AG04449 (cell line): ENCODE measurements at regions not wholly inside any gene's neighbourhood (a gene's known extent, or its start where the extent isn't known, plus 50 kb on each side); places are given as distances from the start of the nearest gene placed in this dataset.
"Not testable (repeated sequence)": the region's sequence is repeated elsewhere in the genome, so short reads cannot be mapped to it uniquely, and the experiment has no call there.

Source experiments
- CTCF ChIA-PET: fragments of 350-600 bp; formaldehyde crosslinking; extraction: SDS; loops from one replicate; lab custom pipeline; 2021; ENCODE audit warnings: antibody characterized with exemption; lab: Yijun Ruan, JAX
- POLR2A ChIA-PET: fragments of 400-600, 350-600 bp; formaldehyde crosslinking; extraction: SDS; loops from one replicate; lab custom pipeline; 2020; ENCODE audit warnings: antibody characterized with exemption, inconsistent platforms; lab: Yijun Ruan, JAX
- DNase-seq: peaks from one replicate; pipeline ENCODE4 v3.0.0-alpha.2; 2010; ENCODE audit warnings: low read depth, low spot score
- H3K4me3 ChIP-seq: 2 replicates; pipeline ENCODE4 v1.5.1; 2011; ENCODE audit warnings: low read depth, mild to moderate bottlenecking, control low read depth, low read length
- CTCF ChIP-seq: IDR thresholded peaks from one replicate; pipeline ENCODE4 v1.5.1; 2011; ENCODE audit warnings: mild to moderate bottlenecking, moderate library complexity, low read length, control low read depth, inconsistent platforms; ENCODE audit not compliant: insufficient read depth; ENCODE audit errors: missing control alignments

GRCh38 chr3:8303466-8303865 is 198.2 kb upstream of the LMCD1 start:
- no peak overlapping the region for H3K4me3 ChIP-seq
- ChIA-PET POLR2A (no interaction called here), CTCF (interaction anchor here (0.7 to 6.9 kb wide), 9 partner anchors 14 to 360 kb away, joined by 3 to 54 read pairs (median 4); no protein-coding TSS in a partner anchor)
- no peak for DNase-seq
- no peak for TF ChIP-seq CTCF

- TF ChIP-seq CTCF, result no peak
- CTCF ChIA-PET, result interaction anchor here (6.9 kb wide), 1 partner anchor 111 kb away, joined by 54 read pairs; no protein-coding TSS in a partner anchor
- POLR2A ChIA-PET, result no interaction called here
Measured at GRCh38 chr3:8305371-8305770, 196.3 kb upstream of the LMCD1 start.

GRCh38 chr3:8307545-8308110 is 194.0 kb upstream of the LMCD1 start:
- ChIA-PET POLR2A (no interaction called here), CTCF (interaction anchor here (1.0 to 2.0 kb wide), 3 partner anchors 10 to 110 kb away, joined by 3 to 7 read pairs (median 6); no protein-coding TSS in a partner anchor)
- no peak for TF ChIP-seq CTCF
- H3K4me3 ChIP-seq, result no peak overlapping the region
- DNase-seq, result no peak

More at GRCh38 chr3:8305371-8305770, 196.3 kb upstream of the LMCD1 start:
- H3K4me3 ChIP-seq, result no peak overlapping the region
- no peak for DNase-seq

GRCh38 chr3:8311321-8311720 is 190.3 kb upstream of the LMCD1 start:
- ChIA-PET POLR2A (no interaction called here), CTCF (interaction anchor here (4.2 kb wide), 1 partner anchor 9 kb away, joined by 18 read pairs; no protein-coding TSS in a partner anchor)
- no peak for DNase-seq
- TF ChIP-seq CTCF, result no peak
- H3K4me3 ChIP-seq, result no peak overlapping the region

GRCh38 chr3:8312685-8313084 is 188.9 kb upstream of the LMCD1 start:
- ChIA-PET CTCF (interaction anchor here (4.2 kb wide), 1 partner anchor 11 kb away, joined by 18 read pairs; no protein-coding TSS in a partner anchor), POLR2A (no interaction called here)
- no peak overlapping the region for H3K4me3 ChIP-seq
- no peak for TF ChIP-seq CTCF
- DNase-seq, result no peak

GRCh38 chr3:8313560-8314267 is 187.9 kb upstream of the LMCD1 start:
- ChIA-PET POLR2A (no interaction called here), CTCF (interaction anchor here (0.9 to 4.2 kb wide), 2 partner anchors 11 to 12 kb away, joined by 5 to 18 read pairs; no protein-coding TSS in a partner anchor)
- no peak for DNase-seq
- no peak overlapping the region for H3K4me3 ChIP-seq
- no peak for TF ChIP-seq CTCF

- DNase-seq, CTCF ChIA-PET, POLR2A ChIA-PET, H3K4me3 ChIP-seq: not testable (repeated sequence)
Measured at GRCh38 chr3:8315526-8315925, 186.1 kb upstream of the LMCD1 start.
